ENCODE measurements at regions not wholly inside any gene's neighbourhood (a gene's known extent, or its start where the extent isn't known, plus 50 kb on each side); places are given as distances from the start of the nearest gene placed in this dataset.

GRCh38 chr2:2793514-2793913, 462.4 kb upstream of the MYT1L start:
- H3K27me3 ChIP-seq (ENCODE audit: control insufficient read depth, low read length), result no peaks in the 10 kb centered on the region
- no peaks in the 10 kb centered on the region for H3K9me3 ChIP-seq (ENCODE audit: control insufficient read depth, insufficient read depth, low read length)
- H3K9me2 ChIP-seq (replicated peaks; ENCODE audit: control insufficient read depth, low read length), result no peaks in the 10 kb centered on the region
- H4K20me1 ChIP-seq (ENCODE audit: control insufficient read depth, insufficient read depth, low read depth, low read length), result no peaks in the 10 kb centered on the region
- no peak overlapping the region for H3K4me2 ChIP-seq (ENCODE audit: low read length)
- no peaks in the 10 kb centered on the region for H3K79me2 ChIP-seq (ENCODE audit: control insufficient read depth, low read length)
- no peak overlapping the region for H3K4me3 ChIP-seq (ENCODE audit: low read length)
- H3K27ac ChIP-seq (ENCODE audit: low read depth, low read length), result no peak overlapping the region
- H3K36me3 ChIP-seq (ENCODE audit: control insufficient read depth, low read length), result no peaks in the 10 kb centered on the region
- H3K4me1 ChIP-seq (ENCODE audit: control insufficient read depth, low read length), result no peaks in the 10 kb centered on the region
- no peaks in the 10 kb centered on the region for H3F3A ChIP-seq (ENCODE audit: control insufficient read depth, insufficient read depth)
- TF ChIP-seq, protein P1, sequence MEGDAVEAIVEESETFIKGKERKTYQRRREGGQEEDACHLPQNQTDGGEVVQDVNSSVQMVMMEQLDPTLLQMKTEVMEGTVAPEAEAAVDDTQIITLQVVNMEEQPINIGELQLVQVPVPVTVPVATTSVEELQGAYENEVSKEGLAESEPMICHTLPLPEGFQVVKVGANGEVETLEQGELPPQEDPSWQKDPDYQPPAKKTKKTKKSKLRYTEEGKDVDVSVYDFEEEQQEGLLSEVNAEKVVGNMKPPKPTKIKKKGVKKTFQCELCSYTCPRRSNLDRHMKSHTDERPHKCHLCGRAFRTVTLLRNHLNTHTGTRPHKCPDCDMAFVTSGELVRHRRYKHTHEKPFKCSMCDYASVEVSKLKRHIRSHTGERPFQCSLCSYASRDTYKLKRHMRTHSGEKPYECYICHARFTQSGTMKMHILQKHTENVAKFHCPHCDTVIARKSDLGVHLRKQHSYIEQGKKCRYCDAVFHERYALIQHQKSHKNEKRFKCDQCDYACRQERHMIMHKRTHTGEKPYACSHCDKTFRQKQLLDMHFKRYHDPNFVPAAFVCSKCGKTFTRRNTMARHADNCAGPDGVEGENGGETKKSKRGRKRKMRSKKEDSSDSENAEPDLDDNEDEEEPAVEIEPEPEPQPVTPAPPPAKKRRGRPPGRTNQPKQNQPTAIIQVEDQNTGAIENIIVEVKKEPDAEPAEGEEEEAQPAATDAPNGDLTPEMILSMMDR (IDR thresholded peaks at IDR 0.05; ENCODE audit: low read depth, low read length, poor library complexity, severe bottlenecking), result no peak
- no peak for TF ChIP-seq EZH2phosphoT487 (IDR thresholded peaks at IDR 0.05; ENCODE audit: borderline replicate concordance, low read length)

DNA sequence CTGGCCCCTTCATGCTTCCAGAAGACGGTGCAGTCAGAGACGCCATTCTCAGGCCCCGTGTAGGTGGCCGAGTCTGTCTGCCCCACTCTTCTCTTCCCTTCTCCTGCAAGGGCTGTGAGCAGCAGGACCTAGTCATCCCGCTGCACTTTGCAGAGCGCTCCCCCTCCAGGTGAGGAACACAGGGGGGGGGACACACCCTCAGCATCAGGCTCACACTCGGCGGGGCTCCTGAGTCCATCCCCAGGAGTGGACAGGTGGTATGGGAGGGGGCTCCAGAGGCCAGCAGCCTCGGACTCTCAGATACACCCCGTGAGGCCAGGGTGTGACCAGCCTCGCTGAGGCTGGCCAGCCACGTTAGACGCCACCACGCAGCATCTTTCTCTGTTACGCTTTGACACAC, 460.5 kb upstream of the MYT1L start:
- Histone ChIP-seq H3F3A (ENCODE audit: control insufficient read depth, insufficient read depth) (no peaks in the 10 kb centered on the region), H3K27me3 (ENCODE audit: control insufficient read depth, low read length) (no peaks in the 10 kb centered on the region), H3K27ac (ENCODE audit: low read depth, low read length) (no peak overlapping the region), H3K9me3 (ENCODE audit: control insufficient read depth, insufficient read depth, low read length) (no peaks in the 10 kb centered on the region), H3K4me1 (ENCODE audit: control insufficient read depth, low read length) (no peaks in the 10 kb centered on the region), H3K36me3 (ENCODE audit: control insufficient read depth, low read length) (no peaks in the 10 kb centered on the region), H4K20me1 (ENCODE audit: control insufficient read depth, insufficient read depth, low read depth, low read length) (no peaks in the 10 kb centered on the region), H3K4me3 (ENCODE audit: low read length) (no peak overlapping the region), H3K9me2 (replicated peaks; ENCODE audit: control insufficient read depth, low read length) (no peaks in the 10 kb centered on the region), H3K79me2 (ENCODE audit: control insufficient read depth, low read length) (no peaks in the 10 kb centered on the region), H3K4me2 (ENCODE audit: low read length) (no peak overlapping the region)
- TF ChIP-seq, protein P1 (IDR thresholded peaks at IDR 0.05; ENCODE audit: low read depth, low read length, poor library complexity, severe bottlenecking), result no peak
- TF ChIP-seq EZH2phosphoT487 (IDR thresholded peaks at IDR 0.05; ENCODE audit: borderline replicate concordance, low read length), result no peak

- H3K9me3 ChIP-seq (ENCODE audit: control insufficient read depth, insufficient read depth, low read length), result no peaks in the 10 kb centered on the region
- H3K4me1 ChIP-seq (ENCODE audit: control insufficient read depth, low read length), result no peaks in the 10 kb centered on the region
- no peaks in the 10 kb centered on the region for H3K27me3 ChIP-seq (ENCODE audit: control insufficient read depth, low read length)
- H3K9me2 ChIP-seq (replicated peaks; ENCODE audit: control insufficient read depth, low read length), result no peaks in the 10 kb centered on the region
- H4K20me1 ChIP-seq (ENCODE audit: control insufficient read depth, insufficient read depth, low read depth, low read length), result no peaks in the 10 kb centered on the region
- no peaks in the 10 kb centered on the region for H3K36me3 ChIP-seq (ENCODE audit: control insufficient read depth, low read length)
- H3K27ac ChIP-seq (ENCODE audit: low read depth, low read length), result no peak overlapping the region
- no peak overlapping the region for H3K4me3 ChIP-seq (ENCODE audit: low read length)
- TF ChIP-seq, protein P1 (IDR thresholded peaks at IDR 0.05; ENCODE audit: low read depth, low read length, poor library complexity, severe bottlenecking), result no peak
- TF ChIP-seq EZH2phosphoT487 (IDR thresholded peaks at IDR 0.05; ENCODE audit: borderline replicate concordance, low read length), result no peak
- H3K4me2 ChIP-seq (ENCODE audit: low read length), result no peak overlapping the region
- no peaks in the 10 kb centered on the region for H3F3A ChIP-seq (ENCODE audit: control insufficient read depth, insufficient read depth)
- no peaks in the 10 kb centered on the region for H3K79me2 ChIP-seq (ENCODE audit: control insufficient read depth, low read length)
These were observed 460.0 kb upstream of the MYT1L start for GRCh38 chr2:2791031-2791430.

GRCh38 chr2:2788076-2788475, 457.0 kb upstream of the MYT1L start:
- no peak for TF ChIP-seq EZH2phosphoT487 (IDR thresholded peaks at IDR 0.05; ENCODE audit: borderline replicate concordance, low read length)
- TF ChIP-seq, protein P1 (IDR thresholded peaks at IDR 0.05; ENCODE audit: low read depth, low read length, poor library complexity, severe bottlenecking), result no peak
- H3F3A ChIP-seq (ENCODE audit: control insufficient read depth, insufficient read depth), result no peaks in the 10 kb centered on the region

More at GRCh38 chr2:2788076-2788475, 457.0 kb upstream of the MYT1L start:
- Histone ChIP-seq H3K27me3 (ENCODE audit: control insufficient read depth, low read length) (no peaks in the 10 kb centered on the region), H3K36me3 (ENCODE audit: control insufficient read depth, low read length) (no peaks in the 10 kb centered on the region), H3K4me2 (ENCODE audit: low read length) (no peak overlapping the region), H3K79me2 (ENCODE audit: control insufficient read depth, low read length) (no peaks in the 10 kb centered on the region), H3K9me2 (replicated peaks; ENCODE audit: control insufficient read depth, low read length) (no peaks in the 10 kb centered on the region), H3K4me3 (ENCODE audit: low read length) (no peak overlapping the region), H3K9me3 (ENCODE audit: control insufficient read depth, insufficient read depth, low read length) (no peaks in the 10 kb centered on the region; the same call in 1 of the 2 replicates), H3K27ac (ENCODE audit: low read depth, low read length) (no peak overlapping the region), H3K4me1 (ENCODE audit: control insufficient read depth, low read length) (no peaks in the 10 kb centered on the region), H4K20me1 (ENCODE audit: control insufficient read depth, insufficient read depth, low read depth, low read length) (no peaks in the 10 kb centered on the region)

Measured in DOHH2 (cell line).